Esophagus mucosa (tissue), 1 donor: ENCODE measurements at regions not wholly inside any gene's neighbourhood (a gene's known extent, or its start where the extent isn't known, plus 50 kb on each side); places are given as distances from the start of the nearest gene placed in this dataset.

Experiments
- ATAC-seq: fragments of 200-7000 bp; cut with Tn5 transposase; one replicate; pipeline ENCODE4 v1.9.1; 2020
- donor health status: DM: yes; HTN: yes; CAD: no.

- no peak for ATAC-seq
Observed at GRCh38 chr4:89357787-89358186, 50.2 kb upstream of the GPRIN3 start.
